ENCODE measurements at regions not wholly inside any gene's neighbourhood (a gene's known extent, or its start where the extent isn't known, plus 50 kb on each side); places are given as distances from the start of the nearest gene placed in this dataset.
"Not testable (repeated sequence)": the region's sequence is repeated elsewhere in the genome, so short reads cannot be mapped to it uniquely, and the experiment has no call there.

DNA sequence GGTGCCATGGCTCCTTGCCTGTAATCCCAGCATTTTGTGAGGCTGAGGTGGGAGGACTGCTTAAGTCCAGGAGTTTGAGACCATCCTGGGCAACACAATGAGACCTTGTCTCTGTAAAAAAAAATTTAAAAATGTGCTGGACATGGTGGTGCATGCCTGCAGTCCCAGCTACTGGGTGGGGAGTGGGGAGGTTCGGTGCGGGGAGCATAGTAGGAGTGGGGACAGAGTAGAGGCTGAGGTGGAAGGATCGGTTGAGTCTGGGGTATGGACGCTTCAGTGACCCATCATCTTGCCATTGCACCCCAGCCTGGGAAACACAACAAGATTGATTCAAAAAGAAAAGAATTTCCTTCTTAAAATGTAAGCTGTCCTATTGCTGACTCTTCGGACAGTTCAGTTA, 1490.0 kb upstream of the GBE1 start:
- no peak for DNase-seq

DNA sequence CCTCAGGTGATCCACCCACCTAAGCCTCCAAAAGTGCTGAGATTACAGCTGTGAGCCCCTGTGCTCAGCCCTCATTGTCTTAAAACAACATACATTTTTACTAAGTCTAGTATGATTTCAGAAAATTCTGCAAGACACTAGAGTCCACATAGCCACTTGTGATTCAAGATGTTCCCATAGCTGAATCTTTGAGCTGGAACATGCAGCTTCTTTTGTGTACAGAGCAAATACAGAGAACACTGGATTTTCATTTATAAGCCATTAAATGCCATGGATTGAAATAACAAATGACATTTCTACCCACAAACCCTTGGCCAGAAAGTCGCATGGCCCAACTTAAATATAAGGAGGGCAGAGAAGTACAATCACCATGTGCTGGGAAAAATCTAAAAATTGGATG, 1489.2 kb upstream of the GBE1 start:
- DNase-seq = no peak

DNA sequence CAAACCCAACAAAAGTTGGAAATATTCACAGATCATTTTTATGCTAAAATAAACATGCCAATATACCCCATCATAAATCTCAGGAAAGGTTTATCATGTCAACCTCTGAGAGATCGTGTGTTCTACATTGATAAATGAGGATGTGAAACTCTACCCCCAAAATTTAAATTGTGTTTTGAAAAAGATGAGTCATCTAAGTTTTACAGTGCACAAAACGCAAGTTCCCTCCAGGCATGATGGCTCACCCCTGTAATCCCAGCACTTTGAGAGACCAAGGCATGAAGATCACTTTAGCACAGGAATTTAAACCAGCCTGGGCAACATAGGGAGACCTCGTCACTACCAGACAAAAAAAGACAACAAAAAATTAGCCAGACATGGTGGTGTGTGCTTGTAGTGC, 1487.0 kb upstream of the GBE1 start:
- no peak for DNase-seq

DNA sequence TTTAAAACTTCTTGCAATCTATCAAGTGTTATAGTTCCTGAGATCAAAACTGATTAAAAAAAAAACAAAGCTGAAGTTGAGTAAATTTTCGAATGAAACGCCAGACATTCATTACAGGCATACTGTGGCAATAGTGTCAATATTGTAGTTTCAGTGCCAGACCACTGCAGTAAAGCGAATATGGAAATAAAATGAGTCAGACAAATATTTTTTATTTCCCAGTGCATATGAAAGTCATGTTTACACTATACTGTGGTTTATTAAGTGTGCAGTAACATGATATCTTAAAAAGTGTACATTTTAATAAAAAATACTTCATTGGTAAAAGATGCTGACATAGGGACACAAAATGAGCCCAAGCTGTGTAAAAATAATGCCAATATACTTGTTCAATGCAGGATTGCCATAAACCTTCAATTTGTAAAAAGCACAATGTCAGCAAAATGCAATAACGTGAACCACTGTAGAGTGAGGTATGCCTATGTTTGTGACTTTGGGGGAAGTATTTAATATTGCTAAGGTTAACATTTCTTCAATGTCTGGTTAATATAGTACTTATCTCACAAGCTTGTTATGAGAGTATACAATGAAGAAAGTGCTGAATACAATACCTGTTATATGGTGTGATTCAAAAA, 1473.9 kb upstream of the GBE1 start:
- no peak for DNase-seq

DNA sequence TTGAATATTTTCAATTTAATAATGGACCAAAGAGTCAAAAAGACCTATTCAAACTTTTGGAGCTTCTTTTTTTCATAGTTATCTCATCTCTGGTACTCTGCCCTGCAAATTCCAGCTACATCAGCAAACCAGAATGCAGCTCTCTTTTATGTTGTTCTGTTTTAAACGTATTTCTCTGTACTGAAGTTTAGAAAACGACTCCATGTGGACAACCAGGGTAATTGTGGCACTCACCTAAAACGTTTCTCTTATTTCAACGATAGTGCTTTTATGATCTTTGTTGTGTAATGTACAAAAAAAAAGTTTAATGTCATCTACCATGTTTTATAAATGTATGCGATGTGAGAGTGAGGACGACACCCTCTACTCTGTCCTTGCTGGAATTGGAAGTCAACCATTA, 1472.3 kb upstream of the GBE1 start:
- DNase-seq = no peak

DNA sequence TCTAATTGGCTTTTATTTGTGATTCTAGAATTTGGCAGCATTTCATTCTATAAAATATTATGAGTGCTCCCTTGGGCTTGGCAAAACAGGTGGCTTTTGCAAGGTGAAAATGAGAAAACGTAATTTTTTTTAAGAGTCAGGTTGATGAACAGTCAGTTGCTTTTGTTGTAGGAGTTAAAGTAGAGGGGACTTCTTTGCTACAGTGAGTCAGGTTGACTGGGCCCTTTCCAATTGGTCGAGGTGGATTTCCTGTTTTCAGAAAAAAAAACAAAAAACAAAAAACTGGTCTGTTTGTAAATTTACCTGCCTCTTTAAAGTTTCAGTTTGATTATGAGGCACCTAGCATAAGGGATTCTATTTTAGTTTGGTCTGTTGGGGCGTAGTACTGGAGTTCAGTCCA, 1469.4 kb upstream of the GBE1 start:
- DNase-seq = no peak

DNA sequence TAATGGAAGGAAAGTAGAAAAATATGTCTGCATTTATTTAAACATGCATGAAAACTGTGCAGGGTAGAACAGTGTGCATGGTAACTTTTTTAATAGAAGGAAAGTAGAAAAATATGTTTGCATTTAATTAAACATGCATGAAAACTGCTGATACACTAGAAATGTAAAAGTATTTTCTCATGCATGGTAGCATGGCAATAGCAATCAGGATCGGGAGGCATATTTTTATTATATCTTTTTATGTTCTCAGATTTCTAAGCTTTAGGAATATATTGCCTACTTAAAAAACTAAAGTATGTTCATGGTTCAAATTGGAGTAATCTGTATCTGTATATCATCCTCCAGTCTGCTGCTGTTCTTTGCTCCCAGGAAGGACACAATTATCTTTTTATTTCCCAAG, 1468.9 kb upstream of the GBE1 start:
- no peak for DNase-seq

DNA sequence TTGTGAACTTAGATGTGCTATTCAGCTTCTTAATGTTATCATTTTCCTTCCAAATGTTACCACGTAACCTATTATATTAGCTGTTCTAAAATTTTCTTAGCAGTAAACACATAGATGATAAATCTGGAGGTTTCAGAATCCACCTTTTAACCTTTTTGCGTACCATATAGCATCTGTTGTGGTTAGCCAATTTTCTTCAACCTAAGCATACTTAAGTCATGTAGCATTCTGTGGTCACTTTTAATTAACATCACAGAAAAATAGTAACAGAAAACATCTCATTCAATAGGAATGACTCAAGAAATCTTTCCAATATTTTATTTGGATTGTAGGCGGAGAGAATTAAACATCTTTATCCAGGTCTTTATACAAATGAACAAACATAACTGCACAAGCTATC, 1465.3 kb upstream of the GBE1 start:
- DNase-seq = no peak

DNA sequence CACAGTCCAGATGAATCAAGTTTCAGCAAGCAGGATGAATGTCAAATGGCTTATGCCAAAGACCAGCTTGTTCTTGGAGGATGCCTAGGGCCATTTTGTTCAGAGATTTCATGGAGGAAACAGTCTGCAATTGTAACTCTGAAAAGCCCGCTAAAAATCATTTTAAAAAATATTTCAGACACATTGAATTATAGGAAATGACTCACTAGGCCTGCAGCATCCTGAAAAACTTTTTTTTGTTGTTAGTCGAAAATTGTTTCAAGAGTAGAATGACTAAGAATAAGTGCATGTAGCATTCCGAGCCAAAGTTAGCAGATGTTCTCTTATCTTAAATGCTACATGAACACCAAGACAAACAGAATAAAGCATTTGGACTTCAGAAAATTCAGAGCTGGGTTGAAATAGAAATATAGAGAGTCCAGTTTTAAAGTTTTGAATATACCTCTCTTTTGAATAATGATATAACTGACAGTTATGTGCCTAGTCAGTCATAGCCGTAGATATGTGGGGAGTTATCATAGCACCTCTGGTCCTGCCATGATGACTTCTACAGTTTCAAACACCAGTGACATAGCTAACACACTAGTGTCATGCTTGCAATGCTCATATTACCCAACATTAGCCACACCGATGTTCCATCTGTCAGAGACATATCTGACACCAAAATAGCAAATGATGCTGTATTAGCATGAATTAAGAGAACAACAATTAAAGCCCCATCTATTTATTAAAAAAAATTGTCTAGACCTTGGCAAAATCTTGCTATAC, 1462.8 kb upstream of the GBE1 start:
- no peak for DNase-seq

DNA sequence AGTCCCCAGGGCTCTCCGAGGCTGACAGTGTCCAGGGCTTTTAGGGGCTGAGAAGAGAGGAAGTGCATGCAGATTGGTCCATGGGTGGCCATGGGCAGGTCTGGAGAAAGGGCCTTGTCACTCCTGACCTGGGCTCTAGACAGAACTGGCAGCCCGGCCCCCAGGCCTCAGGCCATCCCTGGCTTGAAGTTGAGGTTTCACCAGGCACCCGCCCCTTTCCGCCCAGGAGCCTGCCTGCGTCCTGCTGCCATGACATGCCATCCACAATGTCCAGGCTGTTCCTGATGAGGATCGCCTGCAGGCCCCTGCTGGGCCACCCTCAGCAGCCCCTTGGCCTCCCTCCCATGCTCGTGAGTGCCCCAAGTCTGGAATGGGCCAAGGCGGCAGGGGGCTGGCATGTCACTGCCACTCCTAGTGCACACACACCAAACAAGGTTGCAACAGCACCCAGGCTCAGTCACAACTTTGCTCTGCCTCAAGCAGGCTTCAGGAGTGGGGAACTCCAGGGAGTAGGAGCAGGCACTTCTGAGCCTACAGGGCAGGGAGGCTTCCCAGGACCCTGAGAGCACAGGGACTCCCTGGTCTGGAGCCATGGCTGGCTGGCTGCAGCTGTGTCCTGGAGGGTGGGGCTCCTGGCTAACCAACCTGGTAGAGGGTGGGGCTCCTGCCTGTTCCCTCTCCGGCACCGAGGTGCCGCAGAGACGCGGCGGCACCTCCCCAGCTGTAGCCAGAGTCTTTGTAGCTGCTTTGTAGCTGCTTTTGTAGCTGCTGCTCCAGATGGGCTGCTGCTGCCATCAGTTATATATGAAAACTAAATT, 1457.1 kb upstream of the GBE1 start:
- no peak for DNase-seq

DNA sequence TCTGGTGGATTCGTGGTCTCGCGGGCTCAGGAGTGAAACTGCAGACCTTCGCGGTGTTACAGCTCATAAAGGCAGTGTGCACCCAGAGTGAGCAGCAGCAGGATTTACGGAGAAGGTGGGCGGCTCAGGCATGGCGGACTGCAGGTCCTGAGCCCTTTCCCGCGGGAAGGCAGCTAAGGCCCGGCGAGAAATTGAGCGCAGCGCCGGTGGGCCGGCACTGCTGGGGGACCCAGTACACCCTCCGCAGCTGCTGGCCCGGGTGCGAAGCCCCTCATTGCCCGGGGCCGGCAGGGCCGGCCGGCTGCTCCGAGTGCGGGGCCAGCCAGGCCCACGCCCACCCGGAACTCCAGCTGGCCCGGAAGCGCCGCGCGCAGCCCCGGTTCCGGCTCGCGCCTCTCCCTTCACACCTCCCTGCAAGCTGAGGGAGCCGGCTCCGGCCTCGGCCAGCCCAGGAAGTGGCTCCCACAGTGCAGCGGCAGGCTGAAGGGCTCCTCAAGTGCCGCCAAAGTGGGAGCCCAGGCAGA, 1456.2 kb upstream of the GBE1 start:
- DNase-seq = not testable (repeated sequence)

DNA sequence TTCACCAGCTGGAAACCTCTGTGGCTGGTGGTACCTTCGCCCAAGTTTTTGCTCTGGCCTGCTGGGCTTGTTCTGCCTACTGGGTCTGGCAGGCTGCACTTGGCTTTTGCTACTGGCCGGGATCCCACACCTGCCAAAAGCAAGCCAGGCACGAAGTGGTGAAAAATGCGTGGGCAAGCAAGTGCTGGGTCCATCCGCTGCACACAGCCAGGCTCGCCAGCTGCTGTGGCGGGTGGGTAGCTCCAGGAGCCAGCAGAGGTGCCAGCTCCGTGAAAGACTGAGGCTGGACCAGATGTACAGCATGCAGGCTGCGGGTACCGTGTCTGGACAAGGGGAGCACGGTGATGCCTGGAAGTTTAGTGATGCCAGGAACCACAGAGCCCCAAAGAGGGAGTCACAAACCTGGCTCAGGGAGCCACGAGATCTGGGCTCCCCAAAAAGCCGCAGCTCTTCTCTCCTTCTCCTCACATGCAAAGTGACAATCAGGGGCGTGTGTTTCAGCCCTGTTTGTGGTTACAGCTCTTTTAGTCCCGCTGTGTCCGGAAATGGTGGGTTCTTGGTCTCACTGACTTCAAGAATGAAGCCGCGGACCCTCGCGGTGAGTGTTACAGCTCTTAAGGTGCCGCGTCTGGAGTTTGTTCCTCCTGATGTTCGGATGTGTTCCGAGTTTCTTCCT, 1455.6 kb upstream of the GBE1 start:
- DNase-seq = no peak

DNA sequence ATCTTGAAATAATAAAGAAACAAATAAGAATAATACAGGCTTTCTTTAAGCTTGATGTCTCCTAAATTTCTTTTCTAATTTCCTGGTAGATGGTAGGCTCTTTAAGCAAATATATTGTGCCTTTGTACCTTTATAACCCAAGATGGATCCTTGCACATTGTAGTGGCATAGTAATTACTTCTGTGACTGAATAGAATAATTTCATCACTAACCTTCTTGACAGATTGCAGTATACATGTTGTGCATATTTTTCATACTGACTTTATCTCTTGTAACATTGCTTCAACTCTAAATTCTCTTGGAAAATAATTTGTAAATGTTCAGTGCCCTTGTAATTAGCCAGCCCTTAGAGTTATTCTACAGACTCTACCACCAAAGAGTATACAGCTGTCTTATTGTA, 1433.8 kb upstream of the GBE1 start:
- no peak for DNase-seq

DNA sequence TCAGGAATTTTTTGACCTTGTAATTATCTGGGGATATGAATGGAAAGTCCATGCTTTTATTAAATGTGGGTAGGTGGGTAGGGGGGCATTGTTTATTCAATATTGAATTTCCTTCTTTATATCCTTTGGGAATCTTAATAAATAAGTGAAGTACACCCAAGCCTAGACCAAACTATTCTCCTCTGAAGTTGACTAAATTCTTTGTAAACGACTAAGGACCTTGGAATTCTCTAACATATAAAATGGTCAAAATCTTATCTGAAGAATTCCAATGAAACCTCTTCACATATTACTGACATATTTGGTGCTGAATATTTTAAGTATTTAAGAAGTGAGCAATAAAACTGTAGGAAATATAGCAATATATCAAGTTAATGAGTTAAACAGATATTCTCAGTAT, 1432.1 kb upstream of the GBE1 start:
- DNase-seq = no peak

DNA sequence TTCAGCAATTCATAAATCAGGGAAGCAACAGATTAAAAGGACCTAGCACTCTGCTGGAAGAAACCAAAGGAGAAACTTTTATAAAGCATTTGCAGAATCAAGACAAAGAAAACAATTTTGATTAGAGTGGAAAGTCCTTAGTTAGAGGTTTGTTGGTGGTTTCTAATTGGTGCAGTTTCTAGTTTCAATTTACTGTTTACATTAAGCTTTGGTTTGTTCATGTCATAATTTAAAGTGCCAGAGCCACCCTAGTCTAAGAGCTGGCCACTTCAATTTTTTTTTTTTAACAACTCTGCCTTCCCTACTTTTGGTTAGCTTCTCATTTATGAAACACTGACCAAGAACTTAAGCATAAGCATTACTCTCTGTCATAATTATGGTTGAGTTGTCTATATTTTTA, 1428.2 kb upstream of the GBE1 start:
- no peak for DNase-seq

DNA sequence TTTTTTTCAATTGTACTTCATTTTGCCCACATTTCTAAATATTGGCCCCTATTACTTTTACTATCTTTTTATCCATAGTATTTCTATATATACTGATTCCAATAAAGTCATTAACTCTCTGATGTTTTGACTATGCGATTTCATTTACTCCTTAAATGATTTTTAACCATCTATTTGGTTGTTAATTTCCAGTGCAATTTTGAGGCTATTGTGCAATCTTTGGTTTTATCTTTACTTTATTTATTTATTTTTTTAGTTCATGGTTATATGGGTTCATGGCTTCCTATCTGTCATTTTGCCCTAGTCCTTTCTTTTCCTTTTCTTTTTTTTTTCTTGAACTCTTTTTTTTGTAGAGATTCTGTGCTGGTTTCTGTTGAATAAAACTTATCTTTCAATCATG, 1408.0 kb upstream of the GBE1 start:
- DNase-seq = no peak

DNA sequence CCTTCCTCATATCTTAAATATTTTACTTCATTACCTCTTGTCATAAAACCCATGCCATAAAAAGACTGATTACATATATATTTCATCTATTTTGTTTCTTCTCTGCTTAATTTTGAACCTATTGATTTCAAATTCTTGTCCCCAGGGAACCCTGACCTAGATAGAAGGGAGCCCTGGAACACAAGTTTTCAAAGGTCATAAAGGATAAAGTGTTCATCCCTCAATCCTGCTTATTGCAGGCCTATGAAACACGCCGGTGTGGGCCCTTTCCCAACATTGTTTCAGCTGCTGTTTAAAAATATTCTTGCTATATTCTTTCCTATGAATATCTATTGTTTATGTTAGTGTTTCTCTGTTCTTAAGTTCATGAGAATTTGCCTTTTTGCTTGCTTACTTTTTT, 1389.5 kb upstream of the GBE1 start:
- no peak for DNase-seq

DNA sequence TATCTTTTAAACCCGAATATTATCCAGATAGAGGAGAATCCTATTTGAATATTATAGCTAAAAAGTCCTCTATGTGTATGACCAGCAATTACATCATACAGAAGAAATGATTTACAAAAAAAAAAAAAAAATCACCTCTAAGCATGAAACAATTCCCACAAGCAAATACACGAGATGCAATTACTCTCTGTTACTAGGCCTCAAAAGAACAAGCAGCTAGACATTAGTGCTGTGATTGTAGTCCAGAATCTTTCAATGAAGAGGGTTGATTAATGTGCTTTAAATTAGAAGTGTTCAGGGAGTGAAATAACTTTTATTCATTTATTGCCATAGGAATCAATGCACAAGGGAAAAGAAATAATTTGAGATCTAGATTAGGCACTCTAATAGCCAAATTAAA, 1379.5 kb upstream of the GBE1 start:
- DNase-seq = no peak

DNA sequence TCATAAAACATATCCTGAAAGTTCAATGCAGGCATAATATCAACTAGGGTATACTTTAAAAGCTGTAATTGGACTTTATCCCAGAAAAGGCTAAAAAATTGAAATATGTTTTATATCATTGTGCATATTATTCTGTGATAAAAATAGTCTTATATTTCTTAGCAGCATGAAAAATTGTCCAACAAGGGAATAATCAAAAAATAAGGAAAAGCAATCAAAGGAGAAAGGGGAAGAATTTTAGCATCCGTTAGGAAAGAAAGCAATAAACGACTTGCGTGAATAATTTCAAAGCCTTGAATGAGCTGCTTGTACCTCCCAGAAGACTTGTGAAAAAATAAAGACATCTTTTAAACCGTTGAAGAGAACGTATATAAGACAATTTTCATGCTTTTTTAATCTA, 1369.8 kb upstream of the GBE1 start:
- no peak for DNase-seq

DNA sequence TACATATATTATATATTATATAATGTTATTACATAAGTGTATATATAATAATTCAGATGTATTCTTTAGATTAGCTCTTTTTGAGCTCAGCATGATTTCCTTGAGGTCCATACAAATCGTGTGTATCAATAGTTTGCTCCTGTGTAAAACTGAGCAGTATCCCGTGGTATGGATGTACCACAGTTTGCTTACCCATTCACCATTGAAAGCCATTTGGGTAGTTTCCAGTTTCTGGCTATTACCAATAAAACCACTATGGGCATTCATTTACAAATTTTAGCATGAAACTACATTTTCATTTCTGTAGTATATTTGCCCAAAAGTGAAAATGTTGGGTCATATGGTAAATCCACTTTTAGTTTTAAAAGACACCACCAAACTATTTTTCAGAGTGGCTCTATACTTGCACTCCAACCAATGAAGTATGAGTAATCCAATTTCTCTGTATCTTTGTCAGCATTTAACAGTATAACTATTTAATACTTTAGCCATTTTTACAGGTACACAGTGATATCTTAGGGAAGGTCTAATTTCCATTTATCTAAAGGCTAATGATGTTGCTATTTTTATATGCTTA, 1361.4 kb upstream of the GBE1 start:
- no peak for DNase-seq

DNA sequence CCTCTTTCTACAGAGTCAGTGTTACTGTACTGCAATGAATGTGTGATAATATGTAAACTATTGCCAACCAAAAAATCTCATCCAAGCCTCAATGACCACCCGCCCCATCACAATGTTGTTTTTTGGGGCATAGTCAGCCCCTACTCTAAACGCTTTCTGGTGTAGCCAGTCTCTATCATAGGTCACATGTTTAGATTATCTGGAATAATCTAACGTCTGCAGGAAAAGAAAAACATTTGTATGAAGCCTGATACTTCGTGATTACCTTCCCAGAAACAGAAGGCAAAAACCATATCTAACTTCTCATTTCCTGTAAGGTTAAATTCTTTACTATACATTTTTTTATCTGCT, 1331.8 kb upstream of the GBE1 start:
- no peak for DNase-seq

DNA sequence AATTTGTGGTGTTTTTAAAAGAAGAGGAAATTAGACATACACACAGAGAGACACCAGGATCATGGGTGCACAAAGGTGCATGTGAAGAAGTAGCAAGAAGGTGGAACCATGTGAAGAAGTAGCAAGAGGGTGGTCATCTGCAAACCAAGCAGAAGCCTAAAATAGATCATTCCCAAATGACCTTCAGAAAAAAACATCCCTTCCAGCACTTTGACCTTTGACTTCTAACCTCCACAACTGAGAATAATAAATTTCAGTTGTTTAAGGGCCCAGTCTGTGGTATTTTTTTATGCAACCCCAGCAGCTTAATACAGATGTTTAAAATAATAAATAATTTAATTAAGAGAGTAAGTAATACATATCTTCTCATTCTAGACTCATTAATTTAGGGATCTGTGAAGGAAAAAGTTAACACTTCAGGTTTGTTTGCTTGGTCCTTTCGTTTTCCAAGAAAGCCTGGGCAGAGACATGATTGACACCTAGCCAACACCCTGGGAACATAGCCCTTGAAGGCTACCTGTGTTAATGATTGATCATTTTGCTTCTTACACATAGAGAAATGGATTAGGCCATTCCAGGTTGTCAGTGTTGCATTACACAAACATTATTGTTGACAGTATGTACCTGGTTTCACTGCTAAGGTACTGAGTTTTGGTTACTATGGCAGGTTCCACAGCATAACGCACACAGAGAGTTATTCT, 1331.2 kb upstream of the GBE1 start:
- DNase-seq = no peak
